GM23338 (cell line): ENCODE measurements at regions not wholly inside any gene's neighbourhood (a gene's known extent, or its start where the extent isn't known, plus 50 kb on each side); places are given as distances from the start of the nearest gene placed in this dataset.

ENCODE experiments used
- CREB1 ChIP-seq: fragments of 250-450 bp; sonication (Bioruptor Pico); IDR thresholded peaks from 2 replicates; pipeline ENCODE4 v1.5.0; 2020; ENCODE audit warnings: low read depth, mild to moderate bottlenecking, moderate library complexity
- EZH2 ChIP-seq: fragments of 200-600 bp; sonication (generic); IDR thresholded peaks from one replicate; pipeline ENCODE4 v1.8.0; 2017; ENCODE audit warnings: antibody characterized with exemption, mild to moderate bottlenecking, low read depth; ENCODE audit not compliant: unreplicated experiment
- EZH2phosphoT487 ChIP-seq: fragments of 200-600 bp; sonication (generic); IDR thresholded peaks from one replicate; pipeline ENCODE4 v1.8.1; 2018; ENCODE audit warnings: antibody characterized with exemption; ENCODE audit not compliant: unreplicated experiment
- POLR2AphosphoS5 ChIP-seq: IDR thresholded peaks from 2 replicates; pipeline ENCODE4 v1.6.1; 2016; ENCODE audit warnings: antibody characterized with exemption, low read depth
- TF ChIP-seq, protein P1 (sequence below), 2 experiments: fragments of 200-600 bp in 1 of 2; sonication (generic) in 1 of 2; conservative IDR thresholded peaks; 2 replicates each; pipeline versions ENCODE4 v1.5.1 to v1.6.1; 2016 to 2017; ENCODE audit warnings: antibody characterized with exemption in 2 of 2, low read depth in 2 of 2, mild to moderate bottlenecking in 2 of 2, moderate library complexity in 1 of 2

GRCh38 chr7:112566442-112567324 is 85.9 kb downstream of the LSMEM1 start:
- TF ChIP-seq, protein P1, sequence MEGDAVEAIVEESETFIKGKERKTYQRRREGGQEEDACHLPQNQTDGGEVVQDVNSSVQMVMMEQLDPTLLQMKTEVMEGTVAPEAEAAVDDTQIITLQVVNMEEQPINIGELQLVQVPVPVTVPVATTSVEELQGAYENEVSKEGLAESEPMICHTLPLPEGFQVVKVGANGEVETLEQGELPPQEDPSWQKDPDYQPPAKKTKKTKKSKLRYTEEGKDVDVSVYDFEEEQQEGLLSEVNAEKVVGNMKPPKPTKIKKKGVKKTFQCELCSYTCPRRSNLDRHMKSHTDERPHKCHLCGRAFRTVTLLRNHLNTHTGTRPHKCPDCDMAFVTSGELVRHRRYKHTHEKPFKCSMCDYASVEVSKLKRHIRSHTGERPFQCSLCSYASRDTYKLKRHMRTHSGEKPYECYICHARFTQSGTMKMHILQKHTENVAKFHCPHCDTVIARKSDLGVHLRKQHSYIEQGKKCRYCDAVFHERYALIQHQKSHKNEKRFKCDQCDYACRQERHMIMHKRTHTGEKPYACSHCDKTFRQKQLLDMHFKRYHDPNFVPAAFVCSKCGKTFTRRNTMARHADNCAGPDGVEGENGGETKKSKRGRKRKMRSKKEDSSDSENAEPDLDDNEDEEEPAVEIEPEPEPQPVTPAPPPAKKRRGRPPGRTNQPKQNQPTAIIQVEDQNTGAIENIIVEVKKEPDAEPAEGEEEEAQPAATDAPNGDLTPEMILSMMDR (conservative IDR thresholded peaks at IDR 0.05; ENCODE audit: low read depth in 2 of 2): no peak
- TF ChIP-seq EZH2 (no peak), EZH2phosphoT487 (no peak), CREB1 (CRISPR knock-in tag) (no peak), POLR2AphosphoS5 (no peak)
